ENCODE measurements at regions not wholly inside any gene's neighbourhood (a gene's known extent, or its start where the extent isn't known, plus 50 kb on each side); places are given as distances from the start of the nearest gene placed in this dataset.

DNA sequence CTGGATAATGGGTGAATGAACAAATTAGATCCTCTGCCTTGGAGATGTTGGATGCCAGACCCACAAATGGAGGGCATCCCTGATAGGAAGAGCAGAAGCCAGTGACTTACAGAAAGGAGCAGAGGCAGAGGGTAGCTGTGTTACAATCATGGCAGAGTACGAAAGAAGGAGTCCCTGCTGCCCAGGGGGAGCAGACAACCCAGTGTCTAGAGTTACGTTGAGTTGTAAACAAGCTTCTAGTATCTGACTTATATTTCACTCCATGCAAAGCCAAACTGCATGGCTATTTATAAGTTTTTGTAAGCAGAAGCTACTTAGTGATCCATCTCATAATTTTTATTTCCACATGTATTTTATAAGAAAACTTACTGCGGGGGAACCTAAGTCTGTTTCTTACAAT is 56.2 kb upstream of the A1CF start:
- TF ChIP-seq CTCF (IDR thresholded peaks at IDR 0.05) (no peak), POLR2A (IDR thresholded peaks at IDR 0.05) (no peak)
